Vagina (tissue), 2 donors: ENCODE measurements at regions not wholly inside any gene's neighbourhood (a gene's known extent, or its start where the extent isn't known, plus 50 kb on each side); places are given as distances from the start of the nearest gene placed in this dataset.

Experiments used
- CTCF ChIP-seq, 3 experiments: fragments of 450-650 bp in 2 of 3; fragments of 200-600 bp in 1 of 3; sonication (generic) in 1 of 3; IDR thresholded peaks; one replicate each; pipeline ENCODE4 v1.5.1; 2017 to 2019; ENCODE audit warnings: antibody characterized with exemption in 3 of 3, mild to moderate bottlenecking in 2 of 3, moderate library complexity in 2 of 3
- POLR2A ChIP-seq, 2 donors: fragments of 450-650 bp; IDR thresholded peaks; one replicate each; pipeline ENCODE4 v1.6.1; 2017; ENCODE audit warnings: antibody characterized with exemption in 2 of 2, mild to moderate bottlenecking in 2 of 2, moderate library complexity in 2 of 2

GRCh38 chr10:108346066-108346465 lies 1181.6 kb upstream of the SORCS1 start:
- TF ChIP-seq CTCF (IDR thresholded peaks at IDR 0.05) (no peak), POLR2A (IDR thresholded peaks at IDR 0.05) (no peak)
